Endothelial cell of umbilical vein (primary cell): ENCODE measurements at regions not wholly inside any gene's neighbourhood (a gene's known extent, or its start where the extent isn't known, plus 50 kb on each side); places are given as distances from the start of the nearest gene placed in this dataset.

ENCODE experiments used
- BruUV-seq: library from RNA; stranded (reverse); fragments of 400-500 nt; replicated peaks from 2 replicates; lab custom pipeline; 2021; lab: Mats Ljungman, UMichigan
- CTCF ChIA-PET: fragments of 300-600, 350-600 bp; sonication (Branson Sonifier 250); formaldehyde crosslinking; loops from one replicate; lab custom pipeline; 2021; ENCODE audit warnings: antibody characterized with exemption, inconsistent platforms; lab: Charles Lee
- POLR2A ChIA-PET: fragments of 300-600, 350-600 bp; sonication (Branson Sonifier 250); formaldehyde crosslinking; loops from one replicate; lab custom pipeline; 2021; ENCODE audit warnings: antibody characterized with exemption, inconsistent platforms; lab: Charles Lee
- DNase-seq: peaks from one replicate; pipeline ENCODE4 v3.0.0-alpha.2; 2011; ENCODE audit warnings: low read depth, low spot score
- FAIRE-seq: peaks from 2 replicates; lab custom pipeline; 2011; peaks lifted over from hg19 to GRCh38; lab: Jason Lieb, UNC
- H2AFZ ChIP-seq: 2 replicates; pipeline ENCODE4 v1.6.0; 2012; ENCODE audit warnings: low read depth, low read length, control low read depth, inconsistent platforms
- H3K27ac ChIP-seq: 2 replicates; pipeline ENCODE4 v1.5.1; 2011; ENCODE audit warnings: low read depth, mild to moderate bottlenecking, control low read depth, low read length, moderate library complexity; ENCODE audit not compliant: insufficient read depth
- H3K27me3 ChIP-seq, 2 experiments: 2 replicates each; pipeline versions ENCODE4 v1.6.0 to v1.6.1; 2011; ENCODE audit warnings: low read length in 2 of 2, mixed read lengths in 1 of 2; ENCODE audit not compliant: control insufficient read depth in 2 of 2, insufficient read depth in 2 of 2
- H3K36me3 ChIP-seq, 2 experiments: 2 replicates in 1 of 2; 3 replicates in 1 of 2; pipeline ENCODE4 v1.5.1; 2011; ENCODE audit warnings: low read length in 2 of 2, mild to moderate bottlenecking in 1 of 2, moderate library complexity in 1 of 2; ENCODE audit not compliant: control insufficient read depth in 2 of 2, insufficient read depth in 2 of 2; ENCODE audit errors: extremely low read depth in 1 of 2
- H3K4me1 ChIP-seq: 3 replicates; pipeline ENCODE4 v1.5.1; 2011; ENCODE audit warnings: mild to moderate bottlenecking, low read length; ENCODE audit not compliant: control insufficient read depth, insufficient read depth; ENCODE audit errors: extremely low read depth
- H3K4me2 ChIP-seq: 2 replicates; pipeline ENCODE4 v1.6.1; 2011; ENCODE audit warnings: low read length, control low read depth, mixed read lengths; ENCODE audit not compliant: insufficient read depth
- H3K4me3 ChIP-seq, 3 experiments: fragments of 200-600 bp in 1 of 3; sonication (generic), shearing (Covaris generic) in 1 of 3; replicated peaks in 1 of 3; 2 replicates each; pipeline ENCODE4 v1.5.1; 2011 to 2016; ENCODE audit warnings: control low read depth in 3 of 3, low read length in 3 of 3, mild to moderate bottlenecking in 2 of 3, inconsistent platforms in 1 of 3, low read depth in 1 of 3, moderate library complexity in 1 of 3; ENCODE audit not compliant: insufficient read depth in 1 of 3
- H3K79me2 ChIP-seq: 2 replicates; pipeline ENCODE4 v1.6.0; 2012; ENCODE audit warnings: low read length, inconsistent platforms; ENCODE audit not compliant: control insufficient read depth, insufficient read depth
- H3K9ac ChIP-seq: replicated peaks from 2 replicates; pipeline ENCODE3; 2011; ENCODE audit warnings: low read length, control low read depth; ENCODE audit not compliant: insufficient read depth; ENCODE audit errors: extremely low read depth
- H3K9me1 ChIP-seq: replicated peaks from 3 replicates; pipeline ENCODE4 v1.6.0; 2011; ENCODE audit warnings: mild to moderate bottlenecking, low read length; ENCODE audit not compliant: control insufficient read depth, insufficient read depth; ENCODE audit errors: extremely low read depth
- H3K9me3 ChIP-seq: replicated peaks from 2 replicates; pipeline ENCODE4 v1.5.1; 2012; ENCODE audit warnings: low read length, inconsistent platforms; ENCODE audit not compliant: control insufficient read depth, insufficient read depth
- H4K20me1 ChIP-seq: replicated peaks from 2 replicates; pipeline ENCODE3; 2011; ENCODE audit warnings: mild to moderate bottlenecking, low read length; ENCODE audit not compliant: control insufficient read depth, insufficient read depth; ENCODE audit errors: extremely low read depth
- CTCF ChIP-seq, 2 donors: IDR thresholded peaks; 1 replicate in 1 of 2; 2 replicates in 1 of 2; pipeline ENCODE4 v1.5.1; 2011; ENCODE audit warnings: low read length in 2 of 2, mild to moderate bottlenecking in 2 of 2, moderate library complexity in 2 of 2, control low read depth in 1 of 2, inconsistent platforms in 1 of 2, low read depth in 1 of 2; ENCODE audit not compliant: insufficient read depth in 1 of 2; ENCODE audit errors: extremely low read depth in 1 of 2
- EZH2 ChIP-seq: IDR thresholded peaks from 2 replicates; pipeline ENCODE4 v1.6.1; 2012; ENCODE audit warnings: borderline replicate concordance, low read depth, mild to moderate bottlenecking, moderate library complexity, low read length, inconsistent platforms; ENCODE audit not compliant: severe bottlenecking
- FOS ChIP-seq: IDR thresholded peaks from 2 replicates; pipeline ENCODE4 v1.6.1; 2011; ENCODE audit warnings: mild to moderate bottlenecking, low read length, moderate library complexity, borderline replicate concordance; ENCODE audit not compliant: insufficient read depth
- GATA2 ChIP-seq: IDR thresholded peaks from 2 replicates; pipeline ENCODE4 v1.7.0; 2011; ENCODE audit warnings: low read depth, mild to moderate bottlenecking, moderate library complexity, mixed read lengths, low read length; ENCODE audit not compliant: insufficient read length, insufficient read depth
- JUN ChIP-seq: IDR thresholded peaks from 2 replicates; pipeline ENCODE4 v1.6.1; 2011; ENCODE audit warnings: borderline replicate concordance, low read depth; ENCODE audit not compliant: insufficient read length, insufficient read depth
- MAX ChIP-seq: IDR thresholded peaks from 2 replicates; pipeline ENCODE4 v1.6.1; 2011; ENCODE audit not compliant: insufficient read depth, insufficient read length
- MYC ChIP-seq: IDR thresholded peaks from one replicate; pipeline ENCODE4 v1.6.1; 2011; ENCODE audit warnings: mild to moderate bottlenecking, low read depth, low read length
- POLR2A ChIP-seq: IDR thresholded peaks from 2 replicates; pipeline ENCODE4 v1.6.1; 2012; ENCODE audit warnings: low read depth, mild to moderate bottlenecking, control low read depth, low read length
- POLR2AphosphoS5 ChIP-seq: IDR thresholded peaks from 2 replicates; pipeline ENCODE4 v1.6.1; 2012; ENCODE audit warnings: low read depth, mild to moderate bottlenecking, control low read depth, low read length, moderate library complexity; ENCODE audit not compliant: insufficient read depth
- dilution Hi-C: fragments of 300-500 bp; cut with MboI; formaldehyde crosslinking; loops from one replicate; pipeline ENCODE4 v1.15.0; 2019; ENCODE audit warnings: low sequenced_read_pairs; ENCODE audit not compliant: extremely low pct_ligation_motif_present
- intact Hi-C: fragments of 100-400 bp; cut with micrococcal nuclease; formaldehyde crosslinking; loops from one replicate; pipeline ENCODE4 v1.10.0; 2022

GRCh38 chr4:159778298-159778697 is 675.4 kb downstream of the RAPGEF2 start:
- Histone ChIP-seq H2AFZ (no peak overlapping the region), H3K4me1 (no peaks in the 10 kb centered on the region), H3K27ac (no peak overlapping the region), H3K27me3 (no peaks in the 10 kb centered on the region), H3K36me3 (no peaks in the 10 kb centered on the region), H3K79me2 (no peaks in the 10 kb centered on the region), H3K9ac (no peak overlapping the region), H4K20me1 (no peaks in the 10 kb centered on the region), H3K9me1 (no peaks in the 10 kb centered on the region), H3K9me3 (no peaks in the 10 kb centered on the region), H3K4me2 (no peak overlapping the region), H3K4me3 (no peak overlapping the region)
- DNase-seq (no peak), FAIRE-seq (no peak)
- intact Hi-C loops (no loop called here), dilution Hi-C loops (no loop called here)
- CTCF ChIA-PET: no interaction called here
- POLR2A ChIA-PET: no interaction called here
- no TSS peak for BruUV-seq
- no peak for TF ChIP-seq POLR2A
- no peak for TF ChIP-seq CTCF (IDR thresholded peaks at IDR 0.05; ENCODE audit: extremely low read depth in 1 of 2, insufficient read depth in 1 of 2, low read depth in 1 of 2, low read length in 2 of 2)
- TF ChIP-seq GATA2: no peak
- TF ChIP-seq FOS: no peak

- FAIRE-seq: no peak
- H4K20me1 ChIP-seq: no peaks in the 10 kb centered on the region
- CTCF ChIA-PET: no interaction called here
- no peak overlapping the region for H3K4me3 ChIP-seq
- POLR2A ChIA-PET: no interaction called here
- no peaks in the 10 kb centered on the region for H3K79me2 ChIP-seq
- no peaks in the 10 kb centered on the region for H3K4me1 ChIP-seq
- DNase-seq: no peak
- H3K9me3 ChIP-seq: no peaks in the 10 kb centered on the region
- H3K9me1 ChIP-seq: no peaks in the 10 kb centered on the region
- no peaks in the 10 kb centered on the region for H3K36me3 ChIP-seq
- no peak overlapping the region for H3K4me2 ChIP-seq
- TF ChIP-seq GATA2: no peak
- no peak for TF ChIP-seq MAX
- no peak for TF ChIP-seq MYC
- TF ChIP-seq JUN: no peak
- no peak for TF ChIP-seq POLR2AphosphoS5
- no peak for TF ChIP-seq CTCF (IDR thresholded peaks at IDR 0.05; ENCODE audit: extremely low read depth in 1 of 2, insufficient read depth in 1 of 2, low read depth in 1 of 2, low read length in 2 of 2)
- no peak for TF ChIP-seq POLR2A
- no peak for TF ChIP-seq FOS
- TF ChIP-seq EZH2: no peak
- no peaks in the 10 kb centered on the region for H3K27me3 ChIP-seq
- BruUV-seq: no TSS peak
- dilution Hi-C loops: no loop called here
- no peak overlapping the region for H3K9ac ChIP-seq
- H3K27ac ChIP-seq: no peak overlapping the region
- H2AFZ ChIP-seq: no peak overlapping the region
- intact Hi-C loops: no loop called here
These were observed 676.8 kb downstream of the RAPGEF2 start for GRCh38 chr4:159779716-159780115.
